ENCODE measurements at regions not wholly inside any gene's neighbourhood (a gene's known extent, or its start where the extent isn't known, plus 50 kb on each side); places are given as distances from the start of the nearest gene placed in this dataset.

DNA sequence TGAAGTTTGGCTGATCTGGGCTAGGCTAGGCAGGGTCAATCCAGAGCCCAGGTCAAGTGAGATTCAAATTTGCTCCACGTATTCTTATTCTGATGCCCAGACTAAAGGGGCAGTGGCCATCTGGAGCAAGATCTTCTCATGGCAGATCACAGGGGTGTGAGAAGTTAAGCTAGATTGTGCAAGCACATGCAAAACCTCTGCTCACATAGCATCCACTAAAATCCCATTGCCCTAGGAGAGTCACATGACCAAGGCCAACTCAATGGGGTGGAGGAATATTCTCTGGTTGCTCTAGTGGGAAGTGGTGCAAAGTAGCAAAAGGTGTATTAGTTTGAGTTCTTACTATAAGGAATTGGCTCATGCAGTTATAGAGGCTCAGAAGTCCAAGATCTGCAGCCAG lies 318.4 kb upstream of the ASIC2 start:
- dilution Hi-C loops (cut with MboI; ENCODE audit: extremely low pct_ligation_motif_present, low sequenced_read_pairs), result no loop called here
- no TSS peak for BruUV-seq (replicated peaks)
- H3K4me2 ChIP-seq (ENCODE audit: insufficient read depth, low read length), result no peak overlapping the region
- no peaks in the 10 kb centered on the region for H3K36me3 ChIP-seq (ENCODE audit: control insufficient read depth in 2 of 2, extremely low read depth in 1 of 2, insufficient read depth in 2 of 2, low read length in 2 of 2)
- no peaks in the 10 kb centered on the region for H3K27me3 ChIP-seq (ENCODE audit: control insufficient read depth in 2 of 2, insufficient read depth in 2 of 2, low read length in 2 of 2)
- DNase-seq (ENCODE audit: low read depth, low spot score) (no peak), FAIRE-seq (no peak)
- TF ChIP-seq, protein P1, sequence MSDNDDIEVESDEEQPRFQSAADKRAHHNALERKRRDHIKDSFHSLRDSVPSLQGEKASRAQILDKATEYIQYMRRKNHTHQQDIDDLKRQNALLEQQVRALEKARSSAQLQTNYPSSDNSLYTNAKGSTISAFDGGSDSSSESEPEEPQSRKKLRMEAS (IDR thresholded peaks at IDR 0.05; ENCODE audit: insufficient read depth, insufficient read length), result no peak
- no peak for TF ChIP-seq POLR2AphosphoS5 (IDR thresholded peaks at IDR 0.05; ENCODE audit: insufficient read depth, low read depth, low read length)
- no peak for TF ChIP-seq FOS (IDR thresholded peaks at IDR 0.05; ENCODE audit: borderline replicate concordance, insufficient read depth, low read length)
- no peak for TF ChIP-seq JUN (IDR thresholded peaks at IDR 0.05; ENCODE audit: borderline replicate concordance, insufficient read depth, insufficient read length, low read depth)
- no peak for TF ChIP-seq MYC (IDR thresholded peaks at IDR 0.05; ENCODE audit: low read depth, low read length)
- no peak for TF ChIP-seq EZH2 (IDR thresholded peaks at IDR 0.05; ENCODE audit: borderline replicate concordance, low read depth, low read length, severe bottlenecking)
- no peak for TF ChIP-seq GATA2 (IDR thresholded peaks at IDR 0.05; ENCODE audit: insufficient read depth, insufficient read length, low read depth, low read length)
- no peak for TF ChIP-seq POLR2A (IDR thresholded peaks at IDR 0.05; ENCODE audit: low read depth, low read length)
- TF ChIP-seq, protein P2, sequence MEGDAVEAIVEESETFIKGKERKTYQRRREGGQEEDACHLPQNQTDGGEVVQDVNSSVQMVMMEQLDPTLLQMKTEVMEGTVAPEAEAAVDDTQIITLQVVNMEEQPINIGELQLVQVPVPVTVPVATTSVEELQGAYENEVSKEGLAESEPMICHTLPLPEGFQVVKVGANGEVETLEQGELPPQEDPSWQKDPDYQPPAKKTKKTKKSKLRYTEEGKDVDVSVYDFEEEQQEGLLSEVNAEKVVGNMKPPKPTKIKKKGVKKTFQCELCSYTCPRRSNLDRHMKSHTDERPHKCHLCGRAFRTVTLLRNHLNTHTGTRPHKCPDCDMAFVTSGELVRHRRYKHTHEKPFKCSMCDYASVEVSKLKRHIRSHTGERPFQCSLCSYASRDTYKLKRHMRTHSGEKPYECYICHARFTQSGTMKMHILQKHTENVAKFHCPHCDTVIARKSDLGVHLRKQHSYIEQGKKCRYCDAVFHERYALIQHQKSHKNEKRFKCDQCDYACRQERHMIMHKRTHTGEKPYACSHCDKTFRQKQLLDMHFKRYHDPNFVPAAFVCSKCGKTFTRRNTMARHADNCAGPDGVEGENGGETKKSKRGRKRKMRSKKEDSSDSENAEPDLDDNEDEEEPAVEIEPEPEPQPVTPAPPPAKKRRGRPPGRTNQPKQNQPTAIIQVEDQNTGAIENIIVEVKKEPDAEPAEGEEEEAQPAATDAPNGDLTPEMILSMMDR (IDR thresholded peaks at IDR 0.05; ENCODE audit: extremely low read depth in 1 of 2, insufficient read depth in 1 of 2, low read depth in 1 of 2, low read length in 2 of 2), result no peak
- H4K20me1 ChIP-seq (replicated peaks; ENCODE audit: control insufficient read depth, extremely low read depth, insufficient read depth, low read length), result no peaks in the 10 kb centered on the region
- H3K4me3 ChIP-seq (replicated peaks in 1 of 3; ENCODE audit: insufficient read depth in 1 of 3, low read depth in 1 of 3, low read length in 3 of 3), result no peak overlapping the region
- intact Hi-C loops (cut with micrococcal nuclease), result no loop called here
- no peak overlapping the region for H3K9ac ChIP-seq (replicated peaks; ENCODE audit: extremely low read depth, insufficient read depth, low read length)
- H3K9me1 ChIP-seq (replicated peaks; ENCODE audit: control insufficient read depth, extremely low read depth, insufficient read depth, low read length), result no peaks in the 10 kb centered on the region
- ChIA-PET POLR2A (no interaction called here), CTCF (no interaction called here)
- no peaks in the 10 kb centered on the region for H3K4me1 ChIP-seq (ENCODE audit: control insufficient read depth, extremely low read depth, insufficient read depth, low read length)
- no peak overlapping the region for H2AFZ ChIP-seq (ENCODE audit: low read depth, low read length)
- no peak overlapping the region for H3K27ac ChIP-seq (ENCODE audit: insufficient read depth, low read depth, low read length)
- no peaks in the 10 kb centered on the region for H3K9me3 ChIP-seq (replicated peaks; ENCODE audit: control insufficient read depth, insufficient read depth, low read length)
- H3K79me2 ChIP-seq (ENCODE audit: control insufficient read depth, insufficient read depth, low read length), result no peaks in the 10 kb centered on the region

All from endothelial cell of umbilical vein (primary cell).